Omental fat pad (tissue), 3 donors: ENCODE measurements at regions not wholly inside any gene's neighbourhood (a gene's known extent, or its start where the extent isn't known, plus 50 kb on each side); places are given as distances from the start of the nearest gene placed in this dataset.

ENCODE experiments used
- ATAC-seq: fragments of 150-250 bp; one replicate; pipeline ENCODE4 v1.9.1; 2016; ENCODE audit warnings: mild to moderate bottlenecking, moderate library complexity; ENCODE audit not compliant: low FRiP score
- DNase-seq: peaks from one replicate; pipeline ENCODE4 v3.0.0-alpha.2; 2019; ENCODE audit warnings: low spot score
- CTCF ChIP-seq, 3 donors: fragments of 450-650 bp; IDR thresholded peaks; one replicate each; pipeline ENCODE4 v1.5.1; 2016 to 2017; ENCODE audit warnings: antibody characterized with exemption in 3 of 3, mild to moderate bottlenecking in 3 of 3, moderate library complexity in 2 of 3

- ATAC-seq (no peak), DNase-seq (no peak)
- no peak for TF ChIP-seq CTCF (IDR thresholded peaks at IDR 0.05)
Measured at GRCh38 chr20:48096957-48097890, 311.9 kb upstream of the SULF2 start.

- no peak for TF ChIP-seq CTCF (IDR thresholded peaks at IDR 0.05)
- no peak for ATAC-seq
- DNase-seq, result no peak
Measured at GRCh38 chr20:48096212-48096875, 311.1 kb upstream of the SULF2 start.

- ATAC-seq, result no peak
Measured at GRCh38 chr20:48094944-48095343, 309.7 kb upstream of the SULF2 start.

GRCh38 chr20:48094196-48094749, 309.0 kb upstream of the SULF2 start:
- TF ChIP-seq CTCF (IDR thresholded peaks at IDR 0.05), result no peak
- ATAC-seq, result no peak
- DNase-seq, result no peak

More at GRCh38 chr20:48094944-48095343, 309.7 kb upstream of the SULF2 start:
- no peak for TF ChIP-seq CTCF (IDR thresholded peaks at IDR 0.05)
- no peak for DNase-seq

- no peak for ATAC-seq
- DNase-seq, result no peak
- TF ChIP-seq CTCF (IDR thresholded peaks at IDR 0.05), result no peak
Measured at GRCh38 chr20:48092596-48093280, 307.5 kb upstream of the SULF2 start.

- no peak for ATAC-seq
- TF ChIP-seq CTCF (IDR thresholded peaks at IDR 0.05), result no peak
- no peak for DNase-seq
Measured at GRCh38 chr20:48090784-48091183, 305.5 kb upstream of the SULF2 start.
